ENCODE measurements at regions not wholly inside any gene's neighbourhood (a gene's known extent, or its start where the extent isn't known, plus 50 kb on each side); places are given as distances from the start of the nearest gene placed in this dataset.

DNA sequence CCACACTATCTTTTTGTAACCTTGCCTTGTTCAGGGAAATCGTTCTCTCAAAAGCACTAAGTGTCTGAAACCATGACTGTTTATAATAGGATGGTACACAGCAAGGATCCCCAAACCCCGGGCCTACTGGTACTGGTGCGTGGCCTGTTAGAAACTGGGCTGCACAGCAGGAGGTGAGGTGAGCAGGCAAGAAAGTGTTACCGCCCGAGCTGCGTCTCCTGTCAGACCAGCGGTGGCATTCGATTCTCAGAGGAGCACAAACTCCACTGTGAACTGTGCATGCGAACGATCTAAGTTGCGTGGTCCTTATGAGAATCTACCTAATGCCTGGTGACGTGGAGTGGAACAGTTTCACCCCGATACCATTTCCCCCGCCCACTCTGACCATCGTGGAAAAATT is 81.8 kb upstream of the KCNJ3 start:
- intact Hi-C loops (cut with micrococcal nuclease) = no loop called here
- Histone ChIP-seq H3K4me1 (ENCODE audit: control insufficient read depth in 2 of 2, insufficient read depth in 2 of 2, low read length in 2 of 2) (no peaks in the 10 kb centered on the region), H2AFZ (ENCODE audit: insufficient read depth, low read depth, low read length, poor library complexity, severe bottlenecking) (no peak overlapping the region), H3K4me3 (ENCODE audit: control extremely low read depth in 1 of 5, extremely low read depth in 1 of 5, insufficient read depth in 1 of 5, low read depth in 2 of 5, low read length in 4 of 5) (no peak overlapping the region), H3K27me3 (replicated peaks in 1 of 4; ENCODE audit: control extremely low read depth in 1 of 4, control insufficient read depth in 3 of 4, insufficient read depth in 4 of 4, low read length in 3 of 4) (no peaks in the 10 kb centered on the region), H3K79me2 (ENCODE audit: control insufficient read depth, insufficient read depth, low read length) (no peaks in the 10 kb centered on the region), H3K4me2 (replicated peaks; ENCODE audit: low read depth, low read length, poor library complexity, severe bottlenecking) (no peak overlapping the region), H3K9ac (ENCODE audit: low read length) (no peak overlapping the region), H3K9me3 (ENCODE audit: control extremely low read depth in 1 of 3, control insufficient read depth in 2 of 3, insufficient read depth in 1 of 3, low read length in 2 of 3) (no peaks in the 10 kb centered on the region), H4K20me1 (ENCODE audit: control insufficient read depth, insufficient read depth, low read length, poor library complexity, severe bottlenecking) (no peaks in the 10 kb centered on the region), H3K36me3 (replicated peaks in 1 of 2; ENCODE audit: control extremely low read depth in 1 of 2, control insufficient read depth in 1 of 2, extremely low read depth in 1 of 2, insufficient read depth in 2 of 2, low read length in 1 of 2) (no peaks in the 10 kb centered on the region), H3K27ac (ENCODE audit: low read length in 2 of 2) (no peak overlapping the region)
- WGBS (ENCODE audit: insufficient coverage) = 83% methylated on average over 12 of the region's 15 CpGs
- Mint-ChIP-seq H3K27me3 (no peaks in the 10 kb centered on the region), H3K4me1 (no peaks in the 10 kb centered on the region), H3K9me3 (ENCODE audit: insufficient read depth) (peaks cover 2% of the 10 kb centered on the region), H3K27ac (no peak overlapping the region), H3K4me3 (no peak overlapping the region)
- DNase-seq (no peak), ATAC-seq (ENCODE audit: low read depth) (no peak)
- TF ChIP-seq, protein P1, sequence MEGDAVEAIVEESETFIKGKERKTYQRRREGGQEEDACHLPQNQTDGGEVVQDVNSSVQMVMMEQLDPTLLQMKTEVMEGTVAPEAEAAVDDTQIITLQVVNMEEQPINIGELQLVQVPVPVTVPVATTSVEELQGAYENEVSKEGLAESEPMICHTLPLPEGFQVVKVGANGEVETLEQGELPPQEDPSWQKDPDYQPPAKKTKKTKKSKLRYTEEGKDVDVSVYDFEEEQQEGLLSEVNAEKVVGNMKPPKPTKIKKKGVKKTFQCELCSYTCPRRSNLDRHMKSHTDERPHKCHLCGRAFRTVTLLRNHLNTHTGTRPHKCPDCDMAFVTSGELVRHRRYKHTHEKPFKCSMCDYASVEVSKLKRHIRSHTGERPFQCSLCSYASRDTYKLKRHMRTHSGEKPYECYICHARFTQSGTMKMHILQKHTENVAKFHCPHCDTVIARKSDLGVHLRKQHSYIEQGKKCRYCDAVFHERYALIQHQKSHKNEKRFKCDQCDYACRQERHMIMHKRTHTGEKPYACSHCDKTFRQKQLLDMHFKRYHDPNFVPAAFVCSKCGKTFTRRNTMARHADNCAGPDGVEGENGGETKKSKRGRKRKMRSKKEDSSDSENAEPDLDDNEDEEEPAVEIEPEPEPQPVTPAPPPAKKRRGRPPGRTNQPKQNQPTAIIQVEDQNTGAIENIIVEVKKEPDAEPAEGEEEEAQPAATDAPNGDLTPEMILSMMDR (IDR thresholded peaks at IDR 0.05) = no peak
- no peak for TF ChIP-seq EZH2 (IDR thresholded peaks at IDR 0.05; ENCODE audit: borderline replicate concordance, insufficient read depth, low read depth, low read length, poor library complexity, severe bottlenecking)
- ChIA-PET POLR2A (no interaction called here), CTCF (no interaction called here)

DNA sequence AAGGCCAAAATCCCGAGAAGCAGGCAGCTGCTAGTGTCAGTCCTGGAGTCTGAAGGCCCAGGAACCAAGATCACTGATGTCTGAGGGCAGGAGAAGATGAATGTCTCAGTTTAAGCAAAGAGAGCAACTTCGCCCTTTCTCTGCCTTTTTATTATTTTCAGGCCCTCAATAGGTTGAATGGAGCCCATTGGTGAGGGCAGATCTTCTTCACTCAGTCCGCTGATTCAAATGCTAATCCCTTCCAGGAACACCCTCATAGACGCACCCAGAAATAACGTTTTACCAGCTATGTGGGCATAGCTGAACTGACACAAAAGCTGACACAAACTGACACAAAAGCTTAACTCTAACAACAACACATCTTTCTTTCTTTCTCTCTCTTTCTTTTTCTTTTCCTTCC is 78.0 kb upstream of the KCNJ3 start:
- H3K27me3 ChIP-seq (replicated peaks in 1 of 4; ENCODE audit: control extremely low read depth in 1 of 4, control insufficient read depth in 3 of 4, insufficient read depth in 4 of 4, low read length in 3 of 4) = no peaks in the 10 kb centered on the region
- Mint-ChIP-seq H3K27me3 (no peaks in the 10 kb centered on the region), H3K27ac (no peak overlapping the region), H3K4me1 (no peaks in the 10 kb centered on the region), H3K4me3 (no peak overlapping the region), H3K9me3 (ENCODE audit: insufficient read depth) (peaks cover 2% of the 10 kb centered on the region)
- H3K79me2 ChIP-seq (ENCODE audit: control insufficient read depth, insufficient read depth, low read length) = no peaks in the 10 kb centered on the region
- no peak overlapping the region for H2AFZ ChIP-seq (ENCODE audit: insufficient read depth, low read depth, low read length, poor library complexity, severe bottlenecking)
- TF ChIP-seq, protein P1 (IDR thresholded peaks at IDR 0.05) = no peak
- TF ChIP-seq EZH2 (IDR thresholded peaks at IDR 0.05; ENCODE audit: borderline replicate concordance, insufficient read depth, low read depth, low read length, poor library complexity, severe bottlenecking) = no peak
- POLR2A ChIA-PET = no interaction called here
- no peak overlapping the region for H3K4me3 ChIP-seq (ENCODE audit: control extremely low read depth in 1 of 5, extremely low read depth in 1 of 5, insufficient read depth in 1 of 5, low read depth in 2 of 5, low read length in 4 of 5)
- no peaks in the 10 kb centered on the region for H3K9me3 ChIP-seq (ENCODE audit: control extremely low read depth in 1 of 3, control insufficient read depth in 2 of 3, insufficient read depth in 1 of 3, low read length in 2 of 3)
- H3K27ac ChIP-seq (ENCODE audit: low read length in 2 of 2) = no peak overlapping the region
- H3K36me3 ChIP-seq (replicated peaks in 1 of 2; ENCODE audit: control extremely low read depth in 1 of 2, control insufficient read depth in 1 of 2, extremely low read depth in 1 of 2, insufficient read depth in 2 of 2, low read length in 1 of 2) = no peaks in the 10 kb centered on the region
- H3K4me2 ChIP-seq (replicated peaks; ENCODE audit: low read depth, low read length, poor library complexity, severe bottlenecking) = no peak overlapping the region
- H4K20me1 ChIP-seq (ENCODE audit: control insufficient read depth, insufficient read depth, low read length, poor library complexity, severe bottlenecking) = no peaks in the 10 kb centered on the region
- ATAC-seq (ENCODE audit: low read depth) (no peak), DNase-seq (no peak)
- no peak overlapping the region for H3K9ac ChIP-seq (ENCODE audit: low read length)
- intact Hi-C loops (cut with micrococcal nuclease) = no loop called here
- CTCF ChIA-PET = no interaction called here
- WGBS (ENCODE audit: insufficient coverage) = 71% methylated on average over 4 of the region's 5 CpGs
- H3K4me1 ChIP-seq (ENCODE audit: control insufficient read depth in 2 of 2, insufficient read depth in 2 of 2, low read length in 2 of 2) = no peaks in the 10 kb centered on the region
